ENCODE measurements at regions not wholly inside any gene's neighbourhood (a gene's known extent, or its start where the extent isn't known, plus 50 kb on each side); places are given as distances from the start of the nearest gene placed in this dataset.

GRCh38 chr18:22624176-22624575 lies 206.5 kb upstream of the CTAGE1 start:
- no peaks in the 10 kb centered on the region for H3K79me2 ChIP-seq (ENCODE audit: low read depth)
- no peak overlapping the region for H3K27ac ChIP-seq
- no peak for DNase-seq (ENCODE audit: low spot score)
- no peaks in the 10 kb centered on the region for H3K27me3 ChIP-seq
- H3K36me3 Mint-ChIP-seq: no peaks in the 10 kb centered on the region
- no peaks in the 10 kb centered on the region for H3F3A ChIP-seq (ENCODE audit: low read depth)
- no peaks in the 10 kb centered on the region for H3K4me1 Mint-ChIP-seq
- H3K4me3 ChIP-seq: no peak overlapping the region
- peaks cover 1% of the 10 kb centered on the region for H3K9me3 Mint-ChIP-seq
- H3K27me3 Mint-ChIP-seq (ENCODE audit: insufficient read depth, low read depth): no peaks in the 10 kb centered on the region
- no peak overlapping the region for H3K27ac Mint-ChIP-seq
- no peaks in the 10 kb centered on the region for H3K9me3 ChIP-seq (ENCODE audit: low read depth)
- no peaks in the 10 kb centered on the region for H3K36me3 ChIP-seq
- no peak overlapping the region for H3K9ac ChIP-seq
- no peak overlapping the region for H3K4me2 ChIP-seq
- no peak overlapping the region for H2AFZ ChIP-seq (replicated peaks)
- H3K4me1 ChIP-seq: no peaks in the 10 kb centered on the region
- H3K4me3 Mint-ChIP-seq: no peak overlapping the region
- H4K20me1 ChIP-seq (ENCODE audit: low read depth): no peaks in the 10 kb centered on the region
- TF ChIP-seq EZH2phosphoT487 (IDR thresholded peaks at IDR 0.05) (no peak), EZH2 (IDR thresholded peaks at IDR 0.05) (no peak)

GRCh38 chr18:22625406-22625805 lies 207.7 kb upstream of the CTAGE1 start:
- no peaks in the 10 kb centered on the region for H3K36me3 Mint-ChIP-seq
- H3K79me2 ChIP-seq (ENCODE audit: low read depth): no peaks in the 10 kb centered on the region
- no peaks in the 10 kb centered on the region for H3F3A ChIP-seq (ENCODE audit: low read depth)
- no peak overlapping the region for H3K27ac ChIP-seq
- H3K4me1 Mint-ChIP-seq: no peaks in the 10 kb centered on the region
- H3K9me3 ChIP-seq (ENCODE audit: low read depth): no peaks in the 10 kb centered on the region
- DNase-seq (ENCODE audit: low spot score): no peak
- H3K4me3 ChIP-seq: no peak overlapping the region
- no peaks in the 10 kb centered on the region for H4K20me1 ChIP-seq (ENCODE audit: low read depth)
- no peak overlapping the region for H3K4me2 ChIP-seq
- no peaks in the 10 kb centered on the region for H3K4me1 ChIP-seq
- TF ChIP-seq EZH2 (IDR thresholded peaks at IDR 0.05) (no peak), EZH2phosphoT487 (IDR thresholded peaks at IDR 0.05) (no peak), CTCF (IDR thresholded peaks at IDR 0.05) (no peak)
- no peaks in the 10 kb centered on the region for H3K36me3 ChIP-seq
- no peak overlapping the region for H3K27ac Mint-ChIP-seq
- H3K9me3 Mint-ChIP-seq: no peaks in the 10 kb centered on the region
- H2AFZ ChIP-seq (replicated peaks): no peak overlapping the region
- no peak overlapping the region for H3K9ac ChIP-seq
- H3K27me3 ChIP-seq: no peaks in the 10 kb centered on the region
- H3K4me3 Mint-ChIP-seq: no peak overlapping the region
- H3K27me3 Mint-ChIP-seq (ENCODE audit: insufficient read depth, low read depth): peaks cover 2% of the 10 kb centered on the region

GRCh38 chr18:22626771-22627170 lies 209.1 kb upstream of the CTAGE1 start:
- Mint-ChIP-seq H3K27me3 (ENCODE audit: insufficient read depth, low read depth) (peaks cover 2% of the 10 kb centered on the region), H3K27ac (no peak overlapping the region), H3K4me3 (no peak overlapping the region), H3K4me1 (no peaks in the 10 kb centered on the region), H3K9me3 (no peaks in the 10 kb centered on the region), H3K36me3 (no peaks in the 10 kb centered on the region)
- no peak overlapping the region for H3K4me3 ChIP-seq
- no peaks in the 10 kb centered on the region for H3K9me3 ChIP-seq (ENCODE audit: low read depth)
- no peaks in the 10 kb centered on the region for H3F3A ChIP-seq (ENCODE audit: low read depth)
- DNase-seq (ENCODE audit: low spot score): no peak
- H3K4me1 ChIP-seq: no peaks in the 10 kb centered on the region
- TF ChIP-seq CTCF (IDR thresholded peaks at IDR 0.05) (no peak), EZH2phosphoT487 (IDR thresholded peaks at IDR 0.05) (no peak), EZH2 (IDR thresholded peaks at IDR 0.05) (no peak)
- no peak overlapping the region for H2AFZ ChIP-seq (replicated peaks)
- no peaks in the 10 kb centered on the region for H4K20me1 ChIP-seq (ENCODE audit: low read depth)
- no peaks in the 10 kb centered on the region for H3K27me3 ChIP-seq
- H3K27ac ChIP-seq: no peak overlapping the region
- H3K9ac ChIP-seq: no peak overlapping the region
- no peaks in the 10 kb centered on the region for H3K36me3 ChIP-seq
- H3K79me2 ChIP-seq (ENCODE audit: low read depth): no peaks in the 10 kb centered on the region
- no peak overlapping the region for H3K4me2 ChIP-seq

GRCh38 chr18:22627506-22627905 lies 209.8 kb upstream of the CTAGE1 start:
- Histone ChIP-seq H3K27ac (no peak overlapping the region), H3K4me3 (no peak overlapping the region), H4K20me1 (ENCODE audit: low read depth) (no peaks in the 10 kb centered on the region), H3K9me3 (ENCODE audit: low read depth) (no peaks in the 10 kb centered on the region), H3F3A (ENCODE audit: low read depth) (no peaks in the 10 kb centered on the region), H3K27me3 (no peaks in the 10 kb centered on the region), H3K36me3 (no peaks in the 10 kb centered on the region), H2AFZ (replicated peaks) (no peak overlapping the region), H3K9ac (no peak overlapping the region), H3K79me2 (ENCODE audit: low read depth) (no peaks in the 10 kb centered on the region), H3K4me1 (no peaks in the 10 kb centered on the region), H3K4me2 (no peak overlapping the region)
- no peaks in the 10 kb centered on the region for H3K36me3 Mint-ChIP-seq
- TF ChIP-seq EZH2 (IDR thresholded peaks at IDR 0.05) (no peak), EZH2phosphoT487 (IDR thresholded peaks at IDR 0.05) (no peak), CTCF (IDR thresholded peaks at IDR 0.05) (no peak)
- no peaks in the 10 kb centered on the region for H3K4me1 Mint-ChIP-seq
- no peak for DNase-seq (ENCODE audit: low spot score)
- no peak overlapping the region for H3K27ac Mint-ChIP-seq
- no peaks in the 10 kb centered on the region for H3K9me3 Mint-ChIP-seq
- H3K27me3 Mint-ChIP-seq (ENCODE audit: insufficient read depth, low read depth): peaks cover 2% of the 10 kb centered on the region
- H3K4me3 Mint-ChIP-seq: no peak overlapping the region
